GM04504 (cell line): ENCODE measurements at regions not wholly inside any gene's neighbourhood (a gene's known extent, or its start where the extent isn't known, plus 50 kb on each side); places are given as distances from the start of the nearest gene placed in this dataset.
"Not testable (repeated sequence)": the region's sequence is repeated elsewhere in the genome, so short reads cannot be mapped to it uniquely, and the experiment has no call there.

ENCODE experiments used
- DNase-seq: peaks from one replicate; pipeline ENCODE4 v3.0.0-alpha.2; 2012; ENCODE audit warnings: low read depth

GRCh38 chr6:27826612-27826985 is 85.6 kb downstream of the OR2B2 start:
- DNase-seq: not testable (repeated sequence)

- not testable (repeated sequence) for DNase-seq
Measured at GRCh38 chr6:27825848-27826611, 86.2 kb downstream of the OR2B2 start.

- no peak for DNase-seq
Measured at GRCh38 chr6:27825025-27825793, 87.0 kb downstream of the OR2B2 start.

GRCh38 chr6:27824211-27825024 is 87.8 kb downstream of the OR2B2 start:
- not testable (repeated sequence) for DNase-seq

GRCh38 chr6:27823714-27824210 is 88.4 kb downstream of the OR2B2 start:
- not testable (repeated sequence) for DNase-seq

- no peak for DNase-seq
Measured at GRCh38 chr6:27816906-27817305, 95.3 kb downstream of the OR2B2 start.

- peak; percentile 84 for DNase-seq
Measured at GRCh38 chr6:27814665-27815424, 97.4 kb downstream of the OR2B2 start.

GRCh38 chr6:27814415-27814664 is 97.9 kb downstream of the OR2B2 start:
- not testable (repeated sequence) for DNase-seq

GRCh38 chr6:27812805-27813492 is 99.2 kb downstream of the OR2B2 start:
- DNase-seq: no peak

- no peak for DNase-seq
Measured at GRCh38 chr6:27812078-27812804, 100.0 kb downstream of the OR2B2 start.

GRCh38 chr6:27811451-27811772 is 100.8 kb downstream of the OR2B2 start:
- DNase-seq: no peak

GRCh38 chr6:27810768-27811450 is 101.3 kb downstream of the OR2B2 start:
- DNase-seq: no peak

- DNase-seq: peak; percentile 92
Measured at GRCh38 chr6:27809939-27810767, 102.0 kb downstream of the OR2B2 start.

- no peak for DNase-seq
Measured at GRCh38 chr6:27809067-27809938, 102.9 kb downstream of the OR2B2 start.

GRCh38 chr6:27808242-27809066 is 103.7 kb downstream of the OR2B2 start:
- DNase-seq: not testable (repeated sequence)

- peak; percentile 88 for DNase-seq
Measured at GRCh38 chr6:27807441-27808241, 104.6 kb downstream of the OR2B2 start.
